Activated CD8-positive, alpha-beta memory T cell treated with anti-CD3 and anti-CD28 coated beads for 48 hours (primary cell): ENCODE measurements at regions not wholly inside any gene's neighbourhood (a gene's known extent, or its start where the extent isn't known, plus 50 kb on each side); places are given as distances from the start of the nearest gene placed in this dataset.

Source experiments
- DNase-seq, 3 experiments: peaks; one replicate each; pipeline ENCODE4 v3.0.0-alpha.2; 2020; ENCODE audit warnings: low read depth in 2 of 3, low spot score in 2 of 3

GRCh38 chr13:95445131-95445530 is 107.4 kb upstream of the CLDN10 start:
- no peak for DNase-seq

- DNase-seq = no peak
Measured at GRCh38 chr13:95447814-95448213, 104.7 kb upstream of the CLDN10 start.

- DNase-seq = no peak
Measured at GRCh38 chr13:95451656-95452055, 100.9 kb upstream of the CLDN10 start.

GRCh38 chr13:95452375-95452774 is 100.1 kb upstream of the CLDN10 start:
- DNase-seq = no peak

GRCh38 chr13:95455782-95456181 is 96.7 kb upstream of the CLDN10 start:
- no peak for DNase-seq

- DNase-seq = no peak
Measured at GRCh38 chr13:95456815-95457214, 95.7 kb upstream of the CLDN10 start.

GRCh38 chr13:95457294-95457693 is 95.2 kb upstream of the CLDN10 start:
- DNase-seq = no peak

GRCh38 chr13:95462801-95463200 is 89.7 kb upstream of the CLDN10 start:
- DNase-seq = no peak

GRCh38 chr13:95463531-95463930 is 89.0 kb upstream of the CLDN10 start:
- DNase-seq = no peak

GRCh38 chr13:95470574-95471366 is 81.8 kb upstream of the CLDN10 start:
- DNase-seq = no peak

GRCh38 chr13:95471960-95472359 is 80.6 kb upstream of the CLDN10 start:
- DNase-seq = no peak

- DNase-seq = no peak
Measured at GRCh38 chr13:95474992-95475391, 77.5 kb upstream of the CLDN10 start.

GRCh38 chr13:95477187-95477586 is 75.3 kb upstream of the CLDN10 start:
- DNase-seq = no peak

- no peak for DNase-seq
Measured at GRCh38 chr13:95479731-95480130, 72.8 kb upstream of the CLDN10 start.

- DNase-seq = no peak
Measured at GRCh38 chr13:95480131-95480545, 72.4 kb upstream of the CLDN10 start.

- no peak for DNase-seq
Measured at GRCh38 chr13:95480791-95481780, 71.4 kb upstream of the CLDN10 start.

- no peak for DNase-seq
Measured at GRCh38 chr13:95484052-95484451, 68.5 kb upstream of the CLDN10 start.

- no peak for DNase-seq
Measured at GRCh38 chr13:95485045-95485517, 67.4 kb upstream of the CLDN10 start.

- no peak for DNase-seq
Measured at GRCh38 chr13:95485518-95486144, 66.9 kb upstream of the CLDN10 start.

GRCh38 chr13:95492044-95492801 is 60.3 kb upstream of the CLDN10 start:
- DNase-seq = no peak
